HG03066 (cell line): ENCODE measurements at regions not wholly inside any gene's neighbourhood (a gene's known extent, or its start where the extent isn't known, plus 50 kb on each side); places are given as distances from the start of the nearest gene placed in this dataset.

ENCODE experiments used
- ATAC-seq: cut with Tn5 transposase; IDR thresholded peaks from one replicate; pipeline ENCODE4 v1.9.1; 2021; ENCODE audit warnings: low read depth; ENCODE audit not compliant: unreplicated experiment

- no peak for ATAC-seq
Observed at GRCh38 chr6:147022041-147022440, 182.2 kb upstream of the STXBP5 start.

DNA sequence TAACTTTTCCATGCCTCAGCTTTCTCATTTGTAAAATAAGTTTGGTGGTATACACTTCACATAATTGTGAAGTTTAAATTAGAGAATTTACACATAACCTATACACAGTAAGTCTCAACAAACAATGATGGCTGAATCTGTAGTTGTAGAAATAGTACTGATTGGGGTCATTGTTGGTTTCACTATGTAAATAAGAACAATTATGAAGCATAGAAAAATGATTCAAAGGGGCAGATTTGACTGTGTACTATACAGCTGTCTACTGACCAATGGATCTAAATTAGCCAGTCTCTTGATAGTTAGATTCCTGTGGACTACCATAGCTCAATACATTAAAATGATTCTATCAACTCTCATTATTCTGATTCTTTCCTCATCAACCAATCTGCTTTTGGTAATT, 181.1 kb upstream of the STXBP5 start:
- no peak for ATAC-seq

DNA sequence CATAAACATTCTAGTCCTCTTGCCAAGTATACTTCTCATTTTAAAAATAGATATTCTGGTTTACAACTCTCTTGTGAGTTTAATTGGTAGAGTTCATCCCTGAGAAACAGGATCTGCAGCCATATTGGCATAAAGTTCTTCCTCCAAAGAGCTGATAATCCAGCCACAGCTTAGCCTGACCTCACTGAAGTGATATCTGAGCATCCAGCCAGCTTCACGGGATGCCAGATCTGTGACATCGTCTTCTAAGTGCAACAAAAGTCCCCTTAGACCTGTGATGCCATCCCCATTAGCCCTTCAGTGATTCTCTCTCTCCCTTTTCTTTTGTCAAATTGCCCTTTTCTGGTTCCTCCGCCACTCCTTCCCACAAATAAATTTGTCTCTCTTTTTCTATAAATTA, 180.6 kb upstream of the STXBP5 start:
- no peak for ATAC-seq

DNA sequence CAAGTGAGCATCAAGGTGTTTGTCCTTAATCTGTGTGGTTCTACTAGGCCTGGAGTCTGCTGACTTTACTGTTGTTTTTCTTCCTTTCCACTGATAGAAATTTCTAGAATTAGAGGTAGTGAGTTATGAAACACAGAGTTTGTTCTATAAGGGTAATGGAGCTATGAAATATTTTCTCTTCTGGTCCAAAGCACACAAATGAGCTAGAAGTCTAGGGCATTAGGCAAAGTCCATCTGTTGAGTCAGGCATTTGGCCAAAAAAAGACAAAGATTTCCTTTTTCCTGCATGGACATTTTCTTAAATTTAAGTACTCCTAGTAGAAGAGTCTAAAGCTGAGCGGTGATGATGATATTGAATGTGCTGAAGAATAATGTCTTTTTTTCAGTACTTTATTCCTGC, 174.3 kb upstream of the STXBP5 start:
- ATAC-seq = no peak

GRCh38 chr6:147033267-147033666, 170.9 kb upstream of the STXBP5 start:
- no peak for ATAC-seq

GRCh38 chr6:147035886-147036285, 168.3 kb upstream of the STXBP5 start:
- ATAC-seq = no peak

- ATAC-seq = no peak
Observed at GRCh38 chr6:147037881-147038280, 166.3 kb upstream of the STXBP5 start.

- ATAC-seq = no peak
Observed at GRCh38 chr6:147040121-147040910, 163.9 kb upstream of the STXBP5 start.

DNA sequence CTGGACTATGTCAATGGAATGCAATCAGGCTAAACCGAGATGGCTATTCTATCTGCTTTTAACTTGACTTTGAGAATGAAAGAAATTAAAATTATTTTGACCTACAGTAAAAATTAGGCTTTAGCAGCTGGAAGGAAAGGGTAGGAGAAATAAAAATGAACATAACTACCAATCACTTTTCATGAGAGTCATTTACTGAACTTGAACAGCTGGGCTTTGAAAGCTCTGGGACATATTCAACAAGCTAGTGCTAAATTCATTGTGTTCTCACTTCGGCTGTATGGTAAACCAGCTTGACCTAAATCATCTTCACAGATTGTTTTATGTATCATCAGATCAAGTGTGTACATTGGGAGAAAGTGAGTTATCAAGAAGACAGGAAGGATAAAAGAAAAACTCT, 161.5 kb upstream of the STXBP5 start:
- no peak for ATAC-seq

- ATAC-seq = no peak
Observed at GRCh38 chr6:147043994-147044477, 160.2 kb upstream of the STXBP5 start.

GRCh38 chr6:147046141-147046877, 157.9 kb upstream of the STXBP5 start:
- no peak for ATAC-seq

DNA sequence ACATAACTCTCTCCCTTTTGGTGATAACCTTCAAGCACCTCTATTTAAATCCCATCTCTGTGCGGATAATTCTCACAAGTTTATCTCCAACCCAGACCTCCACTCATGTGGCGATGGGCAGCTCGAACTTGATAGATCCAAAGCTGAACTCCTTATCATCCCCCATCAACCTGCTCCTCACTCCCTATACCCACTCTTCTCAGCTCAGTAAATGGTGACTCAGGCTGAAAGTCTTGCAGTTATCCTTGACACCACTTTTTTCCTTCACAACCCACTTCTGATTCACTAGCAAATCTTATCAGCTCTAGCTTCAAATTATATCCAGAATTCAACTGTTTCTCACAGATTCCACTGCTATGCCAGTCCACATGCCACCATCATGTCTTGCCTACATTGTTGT, 155.3 kb upstream of the STXBP5 start:
- ATAC-seq = no peak

- no peak for ATAC-seq
Observed at GRCh38 chr6:147053311-147053921, 150.8 kb upstream of the STXBP5 start.

- no peak for ATAC-seq
Observed at GRCh38 chr6:147054158-147054557, 150.1 kb upstream of the STXBP5 start.

DNA sequence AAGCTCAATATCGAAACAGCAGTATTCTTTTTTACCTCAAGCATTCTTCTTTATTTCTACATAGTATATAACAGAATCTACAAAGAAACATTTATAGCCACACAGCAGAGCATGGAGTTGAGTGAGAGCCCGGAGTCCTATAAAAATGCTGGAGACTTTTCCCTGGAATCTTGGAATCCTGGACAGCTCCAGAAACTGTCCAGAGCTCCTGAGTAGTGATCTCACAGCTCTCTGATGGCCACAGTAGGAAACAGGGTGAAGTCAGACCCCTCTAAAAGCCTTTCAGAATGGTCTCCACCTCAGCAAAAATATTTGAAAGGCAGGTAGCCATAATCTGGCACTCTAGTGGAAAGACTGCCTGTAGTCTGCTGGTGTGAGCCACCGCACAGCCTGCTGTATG, 149.3 kb upstream of the STXBP5 start:
- no peak for ATAC-seq

GRCh38 chr6:147055821-147056392, 148.3 kb upstream of the STXBP5 start:
- ATAC-seq = no peak

- no peak for ATAC-seq
Observed at GRCh38 chr6:147057188-147057587, 147.0 kb upstream of the STXBP5 start.

- no peak for ATAC-seq
Observed at GRCh38 chr6:147057705-147058342, 146.4 kb upstream of the STXBP5 start.

DNA sequence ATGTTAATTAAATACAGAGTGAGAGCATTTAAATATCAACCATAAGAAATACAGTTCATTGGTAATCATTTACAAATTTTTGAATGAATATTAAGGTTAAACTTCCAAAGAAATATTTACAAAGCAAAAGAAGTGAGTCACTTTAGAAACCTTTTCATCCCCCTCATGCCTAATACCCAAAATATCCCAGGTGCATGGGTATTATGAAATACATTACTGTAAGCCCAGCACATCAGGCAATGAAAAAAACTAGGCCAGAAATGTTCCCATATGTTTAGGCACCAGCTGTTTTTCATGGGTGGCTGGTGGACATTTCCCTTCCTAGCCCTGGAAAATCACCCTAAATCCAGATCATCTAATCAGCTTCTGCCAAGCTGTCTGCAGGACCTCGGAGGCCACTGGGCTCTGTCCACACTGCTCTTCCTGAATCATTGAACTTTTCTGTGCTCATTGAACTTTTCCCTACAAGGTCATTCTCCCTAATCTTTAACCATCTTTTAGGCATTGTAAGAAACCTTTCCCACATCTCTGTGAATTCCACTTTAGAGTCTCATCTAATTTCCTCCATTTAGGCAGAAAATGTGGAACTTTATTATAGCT, 145.3 kb upstream of the STXBP5 start:
- no peak for ATAC-seq

DNA sequence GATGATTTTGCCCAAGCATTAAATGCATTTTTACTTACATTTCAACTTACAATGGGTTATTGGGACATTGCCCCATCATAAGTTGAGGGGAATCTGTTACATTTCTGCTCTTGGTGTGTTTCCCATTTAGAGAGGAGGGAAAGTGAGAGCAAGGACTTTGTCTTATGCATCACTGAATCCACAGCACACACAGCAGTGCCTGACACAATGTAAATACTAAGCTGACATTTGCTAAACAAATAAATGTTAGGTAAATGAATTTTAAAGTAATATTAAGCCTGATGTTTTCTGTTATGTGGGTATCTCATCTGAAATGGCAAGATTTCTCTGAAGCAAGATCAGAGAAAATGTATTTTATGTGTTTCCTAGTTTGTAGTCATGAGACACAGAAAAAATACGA, 143.6 kb upstream of the STXBP5 start:
- no peak for ATAC-seq
